ENCODE measurements at regions not wholly inside any gene's neighbourhood (a gene's known extent, or its start where the extent isn't known, plus 50 kb on each side); places are given as distances from the start of the nearest gene placed in this dataset.
"Not testable (repeated sequence)": the region's sequence is repeated elsewhere in the genome, so short reads cannot be mapped to it uniquely, and the experiment has no call there.

DNA sequence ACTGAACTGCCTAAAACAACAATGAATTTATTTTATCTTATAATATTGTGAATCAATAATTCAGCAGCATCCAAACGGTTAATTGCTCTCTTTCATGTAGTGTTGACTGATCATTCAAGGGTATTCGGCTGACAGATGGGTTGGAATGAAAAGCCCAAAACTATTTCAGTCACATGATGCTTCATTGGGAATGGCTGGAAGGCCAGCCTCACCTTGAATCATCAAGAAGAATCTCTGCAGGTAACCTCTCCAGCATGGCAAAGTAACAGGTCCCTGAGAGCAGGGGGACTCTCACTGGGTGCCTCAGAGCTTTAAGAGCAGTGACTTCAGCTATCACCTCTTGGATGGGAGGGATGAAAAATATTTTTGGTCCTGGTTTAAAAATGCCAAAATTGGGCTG is 1395.7 kb downstream of the OLFM4 start:
- DNase-seq (ENCODE audit: insufficient read length, low spot score) = no peak
- no peak for TF ChIP-seq POLR2AphosphoS5 (IDR thresholded peaks at IDR 0.05; ENCODE audit: low read depth, low read length)
- no peak for TF ChIP-seq POU2F2 (IDR thresholded peaks at IDR 0.05; ENCODE audit: low read depth, low read length)
- no peak for TF ChIP-seq PAX5 (IDR thresholded peaks at IDR 0.05; ENCODE audit: insufficient read depth, low read length, severe bottlenecking)
- TF ChIP-seq SPI1 (IDR thresholded peaks at IDR 0.05; ENCODE audit: low read depth, low read length) = no peak
- TF ChIP-seq TAF1 (IDR thresholded peaks at IDR 0.05; ENCODE audit: low read depth, low read length) = no peak
- TF ChIP-seq POLR2A (IDR thresholded peaks at IDR 0.05; ENCODE audit: low read depth, low read length) = no peak
- no peak for FAIRE-seq

DNA sequence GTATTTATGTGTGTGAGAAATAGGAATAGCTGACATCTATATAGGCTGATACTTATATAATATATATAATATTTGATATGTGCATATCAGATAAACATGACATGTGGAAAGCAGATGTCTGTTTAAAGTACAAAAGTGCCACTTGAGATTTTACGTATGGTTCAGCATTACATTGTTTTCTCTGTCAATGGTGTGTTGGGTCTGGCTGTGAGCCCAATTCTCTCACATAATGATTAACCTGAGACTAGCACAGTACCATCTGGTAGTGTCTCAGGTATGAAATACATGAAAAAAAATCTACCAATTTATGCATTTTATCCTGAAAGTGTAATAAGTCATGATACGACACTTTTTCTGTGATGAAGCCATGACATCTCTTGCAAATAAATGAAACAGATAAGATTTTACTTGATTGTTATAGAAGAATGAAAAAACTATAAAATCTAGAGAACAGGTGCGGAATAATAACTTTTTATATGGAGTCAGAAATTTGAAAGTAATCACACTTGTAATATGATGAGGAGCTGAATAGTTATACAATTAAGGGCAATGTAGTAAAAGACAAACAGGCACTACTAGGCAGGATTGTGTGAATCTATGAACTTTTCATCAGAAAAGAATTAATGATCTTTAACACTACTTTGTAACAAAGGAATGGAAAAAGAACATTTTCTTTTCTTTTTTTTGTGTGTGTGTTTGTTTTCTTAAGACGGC is 1405.0 kb downstream of the OLFM4 start:
- TF ChIP-seq POLR2AphosphoS5 (IDR thresholded peaks at IDR 0.05; ENCODE audit: low read depth, low read length) (no peak), TAF1 (IDR thresholded peaks at IDR 0.05; ENCODE audit: low read depth, low read length) (no peak), PAX5 (IDR thresholded peaks at IDR 0.05; ENCODE audit: insufficient read depth, low read length, severe bottlenecking) (no peak), POLR2A (IDR thresholded peaks at IDR 0.05; ENCODE audit: low read depth, low read length) (no peak), SPI1 (IDR thresholded peaks at IDR 0.05; ENCODE audit: low read depth, low read length) (no peak), POU2F2 (IDR thresholded peaks at IDR 0.05; ENCODE audit: low read depth, low read length) (no peak)
- no peak for DNase-seq (ENCODE audit: insufficient read length, low spot score)
- FAIRE-seq = no peak

DNA sequence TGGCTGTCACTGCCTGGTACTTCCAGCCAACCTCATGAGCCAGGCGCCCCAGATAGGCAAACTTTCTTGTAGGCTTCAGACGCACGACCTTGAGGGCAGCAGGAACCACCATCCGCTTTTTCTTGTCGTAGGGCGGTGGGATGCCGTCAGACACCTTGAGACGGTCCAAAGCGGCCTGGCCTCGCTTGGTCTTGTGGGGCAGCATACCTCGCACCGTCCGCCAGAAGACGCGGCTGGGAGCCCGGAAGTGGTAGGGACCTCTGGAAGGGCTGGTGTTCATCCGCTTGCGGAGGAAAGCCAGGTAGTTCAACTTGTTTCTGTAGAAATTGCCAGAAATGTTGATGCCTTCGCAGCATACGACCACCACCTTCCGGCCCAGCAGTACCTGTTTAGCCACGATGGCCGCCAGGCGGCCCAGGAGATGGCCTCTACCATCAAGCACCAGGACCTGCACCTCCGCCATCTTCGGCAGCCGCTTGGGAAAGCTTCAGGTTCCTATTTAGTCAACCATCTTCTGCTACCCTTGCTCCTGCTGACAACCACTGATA is 1412.3 kb downstream of the OLFM4 start:
- not testable (repeated sequence) for FAIRE-seq; DNase-seq (ENCODE audit: insufficient read length, low spot score)

DNA sequence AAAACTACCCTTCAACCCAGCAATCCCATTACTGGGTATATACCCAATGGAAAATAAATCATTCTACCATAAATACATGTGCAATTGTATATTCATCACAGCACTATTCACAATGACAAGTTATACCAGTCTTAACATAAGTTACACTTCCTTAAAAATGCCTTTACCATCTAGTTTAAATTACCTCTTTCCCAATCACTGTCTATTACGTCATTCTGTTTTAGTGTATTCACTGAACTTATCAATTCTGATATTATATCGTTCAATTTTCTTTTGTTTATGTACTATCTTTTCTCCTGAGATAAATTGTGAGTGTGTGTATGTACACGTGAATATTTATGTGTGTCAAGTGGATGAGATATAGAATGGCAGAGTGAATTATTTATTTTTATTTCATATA is 1416.8 kb downstream of the OLFM4 start:
- DNase-seq (ENCODE audit: insufficient read length, low spot score) (no peak), FAIRE-seq (no peak)
- TF ChIP-seq SPI1 (IDR thresholded peaks at IDR 0.05; ENCODE audit: low read depth, low read length) (no peak), POU2F2 (IDR thresholded peaks at IDR 0.05; ENCODE audit: low read depth, low read length) (no peak)

DNA sequence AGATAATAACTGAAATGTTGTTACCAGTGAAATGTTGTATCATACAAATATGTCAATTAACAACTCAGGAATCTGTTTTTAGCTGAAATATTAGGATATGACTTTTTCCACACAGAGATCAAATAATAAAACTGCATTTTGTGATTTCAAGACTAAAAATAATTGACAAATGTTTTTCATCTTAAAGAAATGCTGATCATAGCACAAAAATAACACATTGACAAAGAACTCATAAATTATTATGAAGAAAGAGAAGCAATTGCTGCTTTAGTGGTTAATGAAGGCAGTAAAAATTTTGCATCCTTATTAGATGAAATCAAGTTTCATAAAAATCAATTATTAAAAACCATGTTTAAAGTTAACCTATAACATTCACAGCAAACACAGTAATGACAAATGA is 1417.3 kb downstream of the OLFM4 start:
- DNase-seq (ENCODE audit: insufficient read length, low spot score) (no peak), FAIRE-seq (no peak)
- TF ChIP-seq TAF1 (IDR thresholded peaks at IDR 0.05; ENCODE audit: low read depth, low read length) = no peak
- no peak for TF ChIP-seq SPI1 (IDR thresholded peaks at IDR 0.05; ENCODE audit: low read depth, low read length)
- no peak for TF ChIP-seq POU2F2 (IDR thresholded peaks at IDR 0.05; ENCODE audit: low read depth, low read length)
- no peak for TF ChIP-seq POLR2A (IDR thresholded peaks at IDR 0.05; ENCODE audit: low read depth, low read length)
- TF ChIP-seq PAX5 (IDR thresholded peaks at IDR 0.05; ENCODE audit: insufficient read depth, low read length, severe bottlenecking) = no peak
- no peak for TF ChIP-seq POLR2AphosphoS5 (IDR thresholded peaks at IDR 0.05; ENCODE audit: low read depth, low read length)

DNA sequence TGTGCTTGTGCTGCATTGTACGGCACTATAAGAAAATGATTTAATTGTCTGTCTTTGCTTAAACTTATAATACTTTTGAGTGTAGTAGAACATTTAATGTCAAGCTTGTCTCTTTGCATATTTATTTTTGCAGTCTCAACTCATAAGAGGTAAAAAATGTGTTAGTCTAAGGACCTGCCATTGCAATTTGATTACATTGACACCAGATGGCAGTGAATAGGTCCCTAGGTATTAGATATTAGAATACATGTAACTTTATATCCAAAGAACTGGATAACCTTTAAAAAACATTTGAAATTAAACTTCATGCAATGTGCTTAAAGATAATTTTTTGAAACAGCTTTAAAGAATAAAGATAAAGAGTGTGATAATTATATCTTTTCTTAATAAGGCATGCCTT is 1421.3 kb downstream of the OLFM4 start:
- FAIRE-seq = no peak
- TF ChIP-seq POU2F2 (IDR thresholded peaks at IDR 0.05; ENCODE audit: low read depth, low read length) = no peak
- TF ChIP-seq POLR2AphosphoS5 (IDR thresholded peaks at IDR 0.05; ENCODE audit: low read depth, low read length) = no peak
- no peak for TF ChIP-seq TAF1 (IDR thresholded peaks at IDR 0.05; ENCODE audit: low read depth, low read length)
- TF ChIP-seq PAX5 (IDR thresholded peaks at IDR 0.05; ENCODE audit: insufficient read depth, low read length, severe bottlenecking) = no peak
- no peak for TF ChIP-seq POLR2A (IDR thresholded peaks at IDR 0.05; ENCODE audit: low read depth, low read length)
- no peak for TF ChIP-seq SPI1 (IDR thresholded peaks at IDR 0.05; ENCODE audit: low read depth, low read length)
- DNase-seq (ENCODE audit: insufficient read length, low spot score) = no peak

DNA sequence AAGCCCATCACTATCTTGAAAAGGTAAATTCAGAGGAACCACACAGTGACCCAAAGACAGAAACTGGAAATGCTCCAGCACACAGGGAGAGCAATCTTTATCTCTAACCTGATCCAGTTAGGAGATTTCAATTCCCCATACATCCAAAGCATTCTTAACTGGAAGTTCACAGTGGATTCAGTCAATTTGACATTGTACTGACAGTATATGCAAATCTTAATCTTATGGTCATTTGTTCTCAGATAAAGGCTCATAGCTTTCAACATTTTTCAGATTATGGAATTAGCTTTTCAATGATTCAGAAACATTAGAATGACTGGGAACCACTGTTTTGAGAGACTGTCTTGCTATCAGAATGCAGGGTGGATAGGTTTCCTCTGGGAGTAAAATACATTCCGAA is 1455.6 kb downstream of the OLFM4 start:
- TF ChIP-seq PAX5 (IDR thresholded peaks at IDR 0.05; ENCODE audit: insufficient read depth, low read length, severe bottlenecking) (no peak), SPI1 (IDR thresholded peaks at IDR 0.05; ENCODE audit: low read depth, low read length) (no peak), POU2F2 (IDR thresholded peaks at IDR 0.05; ENCODE audit: low read depth, low read length) (no peak), POLR2AphosphoS5 (IDR thresholded peaks at IDR 0.05; ENCODE audit: low read depth, low read length) (no peak), POLR2A (IDR thresholded peaks at IDR 0.05; ENCODE audit: low read depth, low read length) (no peak), TAF1 (IDR thresholded peaks at IDR 0.05; ENCODE audit: low read depth, low read length) (no peak)
- no peak for DNase-seq (ENCODE audit: insufficient read length, low spot score)
- no peak for FAIRE-seq

DNA sequence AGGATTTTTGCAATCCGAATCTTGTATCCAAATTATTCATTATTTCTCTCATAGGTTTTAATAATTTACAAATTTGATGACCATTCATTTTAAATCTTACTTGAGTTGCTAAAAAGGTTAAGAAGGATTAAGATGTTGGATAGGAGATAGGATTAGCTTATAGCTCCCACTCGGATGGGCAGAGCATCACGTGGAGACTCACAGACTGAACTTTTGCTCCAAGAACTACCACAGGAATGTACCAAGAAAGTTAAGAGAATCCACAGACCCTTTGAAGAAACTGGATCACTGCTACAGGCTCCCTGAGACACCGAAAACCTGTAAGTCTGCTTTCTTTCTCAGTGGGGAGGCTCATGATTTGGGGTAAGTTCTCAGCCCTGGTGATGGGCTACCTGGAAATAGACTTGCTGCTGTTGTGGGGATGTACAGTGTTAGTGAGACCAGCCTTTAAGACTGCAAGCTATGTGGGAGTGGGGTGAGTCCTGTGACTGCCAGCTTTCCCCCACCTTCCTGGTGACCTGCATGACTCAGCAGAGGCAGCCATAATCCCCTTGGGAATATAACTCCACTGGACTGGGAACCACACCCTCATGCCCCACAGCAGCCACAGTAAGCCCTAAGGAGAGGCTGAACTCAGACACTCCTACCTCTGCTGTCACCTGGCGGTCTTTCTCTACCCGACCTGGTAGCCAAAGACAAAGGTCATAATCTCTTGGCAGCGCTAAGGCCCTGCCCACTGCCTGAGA is 1458.0 kb downstream of the OLFM4 start:
- FAIRE-seq (no peak), DNase-seq (ENCODE audit: insufficient read length, low spot score) (no peak)
- TF ChIP-seq POU2F2 (IDR thresholded peaks at IDR 0.05; ENCODE audit: low read depth, low read length) (no peak), POLR2A (IDR thresholded peaks at IDR 0.05; ENCODE audit: low read depth, low read length) (no peak), SPI1 (IDR thresholded peaks at IDR 0.05; ENCODE audit: low read depth, low read length) (no peak), PAX5 (IDR thresholded peaks at IDR 0.05; ENCODE audit: insufficient read depth, low read length, severe bottlenecking) (no peak), TAF1 (IDR thresholded peaks at IDR 0.05; ENCODE audit: low read depth, low read length) (no peak), POLR2AphosphoS5 (IDR thresholded peaks at IDR 0.05; ENCODE audit: low read depth, low read length) (no peak)

DNA sequence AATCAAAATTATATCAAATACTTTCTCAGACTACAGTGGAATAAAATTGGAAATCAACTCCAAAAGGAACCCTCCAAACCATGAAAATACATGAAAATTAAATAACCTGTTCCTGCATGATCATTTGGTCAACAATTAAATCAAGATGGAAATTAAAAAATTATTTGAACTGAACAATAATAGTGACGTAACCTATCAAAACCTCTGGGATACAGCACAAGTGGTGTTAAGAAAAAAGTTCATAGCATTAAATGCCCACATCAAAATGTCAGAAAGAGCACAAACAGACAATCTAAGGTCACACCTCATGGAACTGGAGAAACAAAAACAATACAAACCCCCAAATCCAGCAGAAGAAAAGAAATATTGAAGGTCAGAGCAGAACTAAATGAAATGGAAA is 1460.7 kb downstream of the OLFM4 start:
- FAIRE-seq = no peak
- TF ChIP-seq POLR2A (IDR thresholded peaks at IDR 0.05; ENCODE audit: low read depth, low read length) = no peak
- TF ChIP-seq SPI1 (IDR thresholded peaks at IDR 0.05; ENCODE audit: low read depth, low read length) = no peak
- TF ChIP-seq TAF1 (IDR thresholded peaks at IDR 0.05; ENCODE audit: low read depth, low read length) = no peak
- TF ChIP-seq PAX5 (IDR thresholded peaks at IDR 0.05; ENCODE audit: insufficient read depth, low read length, severe bottlenecking) = no peak
- DNase-seq (ENCODE audit: insufficient read length, low spot score) = no peak

DNA sequence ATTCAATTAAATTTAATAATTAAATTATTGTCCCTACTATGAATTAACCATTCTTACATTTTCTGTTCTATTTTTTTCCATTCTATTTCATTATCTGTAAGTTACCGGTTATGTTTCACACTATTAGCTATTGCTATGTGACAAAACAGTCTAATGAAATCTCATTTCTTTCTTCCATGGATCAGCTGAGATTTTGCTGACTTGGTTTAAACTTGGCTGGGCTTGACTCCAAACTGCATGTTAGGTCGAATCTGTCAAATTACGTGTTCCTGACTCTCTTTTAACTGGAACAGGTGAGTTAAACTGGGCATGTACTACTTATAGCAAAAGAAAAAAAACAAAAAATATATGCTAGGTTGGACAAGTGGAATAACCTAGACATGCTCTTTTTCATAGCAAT is 1464.4 kb downstream of the OLFM4 start:
- no peak for TF ChIP-seq TAF1 (IDR thresholded peaks at IDR 0.05; ENCODE audit: low read depth, low read length)
- TF ChIP-seq POLR2A (IDR thresholded peaks at IDR 0.05; ENCODE audit: low read depth, low read length) = no peak
- no peak for TF ChIP-seq POU2F2 (IDR thresholded peaks at IDR 0.05; ENCODE audit: low read depth, low read length)
- no peak for TF ChIP-seq PAX5 (IDR thresholded peaks at IDR 0.05; ENCODE audit: insufficient read depth, low read length, severe bottlenecking)
- TF ChIP-seq POLR2AphosphoS5 (IDR thresholded peaks at IDR 0.05; ENCODE audit: low read depth, low read length) = no peak
- TF ChIP-seq SPI1 (IDR thresholded peaks at IDR 0.05; ENCODE audit: low read depth, low read length) = no peak
- FAIRE-seq = no peak
- DNase-seq (ENCODE audit: insufficient read length, low spot score) = no peak
